ENCODE measurements at regions not wholly inside any gene's neighbourhood (a gene's known extent, or its start where the extent isn't known, plus 50 kb on each side); places are given as distances from the start of the nearest gene placed in this dataset.
A peak's percentile ranks its signal among the peaks of the same experiment; 100 is the strongest.

- no peaks in the 10 kb centered on the region for H3K36me3 ChIP-seq (replicated peaks; ENCODE audit: insufficient read depth, low read length)
- H3K27ac ChIP-seq (ENCODE audit: low read length), result no peak overlapping the region
- H3K9ac ChIP-seq (ENCODE audit: low read length), result no peak overlapping the region
- H4K20me1 ChIP-seq (ENCODE audit: insufficient read depth, low read length), result no peaks in the 10 kb centered on the region
- peak; percentile 36 for DNase-seq
- TF ChIP-seq CTCF (IDR thresholded peaks at IDR 0.05; ENCODE audit: low read length) (no peak), EZH2 (optimal IDR thresholded peaks at IDR 0.05; ENCODE audit: low read depth, low read length) (no peak), EZH2phosphoT487 (IDR thresholded peaks at IDR 0.05; ENCODE audit: low read length) (no peak)
- no peak overlapping the region for H3K4me3 ChIP-seq (ENCODE audit: low read length)
- no peaks in the 10 kb centered on the region for H3K9me3 ChIP-seq (replicated peaks; ENCODE audit: insufficient read depth, low read length)
- H3K4me2 ChIP-seq (ENCODE audit: low read depth, low read length), result no peak overlapping the region
- H3K9me2 ChIP-seq (replicated peaks; ENCODE audit: insufficient read depth, low read length), result no peaks in the 10 kb centered on the region
- H3K27me3 ChIP-seq (replicated peaks; ENCODE audit: insufficient read depth, low read length), result no peaks in the 10 kb centered on the region
- no peaks in the 10 kb centered on the region for H3F3A ChIP-seq (ENCODE audit: insufficient read depth, low read length)
- H3K79me2 ChIP-seq (ENCODE audit: low read length), result no peaks in the 10 kb centered on the region
- H3K4me1 ChIP-seq (ENCODE audit: low read length), result no peaks in the 10 kb centered on the region
- H2AFZ ChIP-seq (ENCODE audit: low read length), result no peak overlapping the region
Measured at GRCh38 chr6:92479831-92480230, 939.5 kb downstream of the EPHA7 start.

- H4K20me1 ChIP-seq (ENCODE audit: insufficient read depth, low read length), result no peaks in the 10 kb centered on the region
- H3K36me3 ChIP-seq (replicated peaks; ENCODE audit: insufficient read depth, low read length), result no peaks in the 10 kb centered on the region
- no peak overlapping the region for H3K4me2 ChIP-seq (ENCODE audit: low read depth, low read length)
- no peaks in the 10 kb centered on the region for H3K9me3 ChIP-seq (replicated peaks; ENCODE audit: insufficient read depth, low read length)
- no peaks in the 10 kb centered on the region for H3K27me3 ChIP-seq (replicated peaks; ENCODE audit: insufficient read depth, low read length)
- H3K9me2 ChIP-seq (replicated peaks; ENCODE audit: insufficient read depth, low read length), result no peaks in the 10 kb centered on the region
- no peaks in the 10 kb centered on the region for H3F3A ChIP-seq (ENCODE audit: insufficient read depth, low read length)
- no peak overlapping the region for H3K4me3 ChIP-seq (ENCODE audit: low read length)
- H3K79me2 ChIP-seq (ENCODE audit: low read length), result no peaks in the 10 kb centered on the region
- no peak overlapping the region for H2AFZ ChIP-seq (ENCODE audit: low read length)
- TF ChIP-seq EZH2 (optimal IDR thresholded peaks at IDR 0.05; ENCODE audit: low read depth, low read length) (no peak), CTCF (IDR thresholded peaks at IDR 0.05; ENCODE audit: low read length) (no peak), EZH2phosphoT487 (IDR thresholded peaks at IDR 0.05; ENCODE audit: low read length) (no peak)
- H3K4me1 ChIP-seq (ENCODE audit: low read length), result no peaks in the 10 kb centered on the region
- DNase-seq, result no peak
- H3K27ac ChIP-seq (ENCODE audit: low read length), result no peak overlapping the region
- H3K9ac ChIP-seq (ENCODE audit: low read length), result no peak overlapping the region
Measured at GRCh38 chr6:92473056-92473455, 946.3 kb downstream of the EPHA7 start.

DNA sequence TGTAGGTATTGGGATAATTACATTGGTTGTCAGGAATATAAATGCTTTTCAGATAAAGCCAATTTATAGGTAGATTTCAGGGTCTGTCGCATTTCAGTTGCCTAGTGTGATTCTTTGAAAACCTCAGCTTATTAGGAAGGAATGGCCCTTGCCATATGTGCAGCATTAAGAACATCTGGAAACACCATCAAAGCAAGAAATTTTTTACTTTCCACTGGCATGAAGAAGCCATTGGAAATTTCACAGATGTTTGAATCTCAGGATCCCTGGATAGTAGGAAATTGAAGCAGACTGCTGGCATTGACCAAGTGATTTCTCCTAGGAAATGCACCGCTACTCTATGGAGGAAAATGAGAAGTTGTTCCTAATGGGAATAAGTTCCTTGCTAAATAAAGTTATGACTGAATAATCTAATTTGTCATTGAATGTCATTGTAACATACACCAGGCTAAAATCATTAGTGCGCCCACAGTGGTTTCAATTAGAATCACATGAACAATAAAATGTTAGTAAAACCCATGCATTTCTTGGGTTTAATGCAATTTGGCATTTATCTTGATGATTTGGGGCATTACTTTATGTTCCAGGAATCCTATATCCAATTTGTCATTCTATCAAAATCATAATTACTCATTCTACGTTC is 950.1 kb downstream of the EPHA7 start:
- H3K27me3 ChIP-seq (replicated peaks; ENCODE audit: insufficient read depth, low read length), result no peaks in the 10 kb centered on the region
- no peaks in the 10 kb centered on the region for H3F3A ChIP-seq (ENCODE audit: insufficient read depth, low read length)
- no peaks in the 10 kb centered on the region for H3K9me3 ChIP-seq (replicated peaks; ENCODE audit: insufficient read depth, low read length)
- H3K9ac ChIP-seq (ENCODE audit: low read length), result no peak overlapping the region
- no peak overlapping the region for H3K4me2 ChIP-seq (ENCODE audit: low read depth, low read length)
- H4K20me1 ChIP-seq (ENCODE audit: insufficient read depth, low read length), result no peaks in the 10 kb centered on the region
- H3K36me3 ChIP-seq (replicated peaks; ENCODE audit: insufficient read depth, low read length), result no peaks in the 10 kb centered on the region
- no peak for DNase-seq
- no peak overlapping the region for H2AFZ ChIP-seq (ENCODE audit: low read length)
- no peaks in the 10 kb centered on the region for H3K9me2 ChIP-seq (replicated peaks; ENCODE audit: insufficient read depth, low read length)
- H3K4me1 ChIP-seq (ENCODE audit: low read length), result no peaks in the 10 kb centered on the region
- TF ChIP-seq CTCF (IDR thresholded peaks at IDR 0.05; ENCODE audit: low read length), result no peak
- no peak for TF ChIP-seq EZH2 (optimal IDR thresholded peaks at IDR 0.05; ENCODE audit: low read depth, low read length)
- TF ChIP-seq EZH2phosphoT487 (IDR thresholded peaks at IDR 0.05; ENCODE audit: low read length), result no peak
- H3K27ac ChIP-seq (ENCODE audit: low read length), result no peak overlapping the region
- no peak overlapping the region for H3K4me3 ChIP-seq (ENCODE audit: low read length)
- H3K79me2 ChIP-seq (ENCODE audit: low read length), result no peaks in the 10 kb centered on the region

Measured in MM.1S (cell line).